ENCODE measurements at regions not wholly inside any gene's neighbourhood (a gene's known extent, or its start where the extent isn't known, plus 50 kb on each side); places are given as distances from the start of the nearest gene placed in this dataset.

- TF ChIP-seq CTCF (IDR thresholded peaks at IDR 0.05; ENCODE audit: low read depth, low read length) (no peak), EZH2phosphoT487 (IDR thresholded peaks at IDR 0.05; ENCODE audit: low read depth) (no peak)
Observed at GRCh38 chr1:163935738-163936374, 614.1 kb downstream of the NUF2 start.
